IMR-90 (cell line): ENCODE measurements at regions not wholly inside any gene's neighbourhood (a gene's known extent, or its start where the extent isn't known, plus 50 kb on each side); places are given as distances from the start of the nearest gene placed in this dataset.

ENCODE experiments used
- ATAC-seq: fragments of 200-7000 bp; cut with Tn5 transposase; 2 replicates; pipeline ENCODE4 v1.9.1; 2020; ENCODE audit warnings: low read depth, mild to moderate bottlenecking, moderate library complexity
- BruUV-seq: library from RNA; stranded (reverse); fragments of 400-500 nt; replicated peaks from 2 replicates; lab custom pipeline; 2021; lab: Mats Ljungman, UMichigan
- CTCF ChIA-PET: fragments of 300-600 bp; formaldehyde crosslinking; extraction: SDS; loops from one replicate; lab custom pipeline; 2021; ENCODE audit warnings: antibody characterized with exemption; lab: Yijun Ruan, JAX
- POLR2A ChIA-PET: fragments of 300-600 bp; sonication (Branson Sonifier 250); formaldehyde crosslinking; loops from one replicate; lab custom pipeline; 2022; ENCODE audit warnings: antibody characterized with exemption; ENCODE audit not compliant: unreplicated experiment; lab: Charles Lee
- DNase-seq: peaks from one replicate; pipeline ENCODE4 v3.0.0; 2013
- H2AFZ ChIP-seq: replicated peaks from 2 replicates; pipeline ENCODE3; 2013; ENCODE audit warnings: low read length, mild to moderate bottlenecking; ENCODE audit not compliant: poor library complexity
- H2AK5ac ChIP-seq: 2 replicates; pipeline ENCODE4 v1.6.1; 2013; ENCODE audit warnings: low read depth, low read length, inconsistent platforms
- H2AK9ac ChIP-seq: replicated peaks from 2 replicates; pipeline ENCODE3; 2013; ENCODE audit warnings: mild to moderate bottlenecking, low read depth, low read length, moderate library complexity; ENCODE audit not compliant: poor library complexity
- H2BK120ac ChIP-seq: 2 replicates; pipeline ENCODE4 v1.6.1; 2013; ENCODE audit warnings: low read depth, low read length, inconsistent platforms
- H2BK15ac ChIP-seq: 3 replicates; pipeline ENCODE4 v1.6.1; 2013; ENCODE audit warnings: low read depth, low read length, inconsistent platforms
- H2BK20ac ChIP-seq: 2 replicates; pipeline ENCODE4 v1.6.1; 2013; ENCODE audit warnings: low read depth, mild to moderate bottlenecking, inconsistent platforms, low read length, moderate library complexity
- H2BK5ac ChIP-seq: 2 replicates; pipeline ENCODE4 v1.6.1; 2013; ENCODE audit warnings: mild to moderate bottlenecking, low read depth, low read length, inconsistent platforms; ENCODE audit not compliant: poor library complexity, severe bottlenecking
- H3K14ac ChIP-seq: replicated peaks from 2 replicates; pipeline ENCODE4 v1.6.1; 2013; ENCODE audit warnings: low read depth, low read length, inconsistent platforms
- H3K18ac ChIP-seq: 2 replicates; pipeline ENCODE4 v1.6.1; 2013; ENCODE audit warnings: low read depth, low read length, control low read depth
- H3K23ac ChIP-seq: 2 replicates; pipeline ENCODE4 v1.6.1; 2013; ENCODE audit warnings: low read depth, low read length, inconsistent platforms
- H3K27ac ChIP-seq: 2 replicates; pipeline ENCODE4 v1.5.1; 2013; ENCODE audit warnings: mild to moderate bottlenecking, control low read depth, low read length; ENCODE audit not compliant: insufficient read depth
- H3K27me3 ChIP-seq: 2 replicates; pipeline ENCODE4 v1.6.1; 2013; ENCODE audit warnings: low read length; ENCODE audit not compliant: control insufficient read depth, insufficient read depth
- H3K36me3 ChIP-seq: 2 replicates; pipeline ENCODE4 v1.6.1; 2013; ENCODE audit warnings: low read length, mixed read lengths; ENCODE audit not compliant: control insufficient read depth, insufficient read depth
- H3K4ac ChIP-seq: 2 replicates; pipeline ENCODE4 v1.6.1; 2013; ENCODE audit warnings: low read depth, low read length, inconsistent platforms
- H3K4me1 ChIP-seq: 2 replicates; pipeline ENCODE4 v1.6.1; 2013; ENCODE audit warnings: low read length, mixed read lengths; ENCODE audit not compliant: control insufficient read depth, insufficient read depth
- H3K4me2 ChIP-seq: 2 replicates; pipeline ENCODE4 v1.6.1; 2013; ENCODE audit warnings: low read depth, mild to moderate bottlenecking, control low read depth, low read length, moderate library complexity
- H3K4me3 ChIP-seq: 2 replicates; pipeline ENCODE4 v1.5.1; 2013; ENCODE audit warnings: low read depth, mild to moderate bottlenecking, control low read depth, low read length, moderate library complexity; ENCODE audit not compliant: insufficient read depth
- H3K56ac ChIP-seq: 2 replicates; pipeline ENCODE4 v1.6.1; 2013; ENCODE audit warnings: low read length, inconsistent platforms; ENCODE audit not compliant: insufficient read depth; ENCODE audit errors: extremely low read depth
- H3K79me1 ChIP-seq, 2 experiments: 2 replicates each; pipeline ENCODE4 v1.6.1; 2013; ENCODE audit warnings: low read length in 2 of 2, inconsistent platforms in 1 of 2, low read depth in 1 of 2
- H3K9ac ChIP-seq: 2 replicates; pipeline ENCODE4 v1.6.1; 2013; ENCODE audit warnings: low read depth, low read length, control low read depth
- H3K9me1 ChIP-seq: 2 replicates; pipeline ENCODE4 v1.6.1; 2013; ENCODE audit warnings: low read length, inconsistent platforms; ENCODE audit not compliant: insufficient read depth
- H3K9me3 ChIP-seq: 2 replicates; pipeline ENCODE4 v1.6.1; 2013; ENCODE audit warnings: low read length; ENCODE audit not compliant: control insufficient read depth, insufficient read depth
- H4K20me1 ChIP-seq: 2 replicates; pipeline ENCODE4 v1.6.1; 2013; ENCODE audit warnings: low read length, inconsistent platforms; ENCODE audit not compliant: insufficient read depth
- H4K5ac ChIP-seq: 2 replicates; pipeline ENCODE4 v1.6.1; 2013; ENCODE audit warnings: mild to moderate bottlenecking, low read depth, low read length, control low read depth
- H4K8ac ChIP-seq, 2 experiments: 2 replicates each; pipeline ENCODE4 v1.6.1; 2013; ENCODE audit warnings: low read depth in 2 of 2, low read length in 2 of 2, control low read depth in 1 of 2, inconsistent platforms in 1 of 2
- H4K91ac ChIP-seq: 2 replicates; pipeline ENCODE4 v1.6.1; 2013; ENCODE audit warnings: low read depth, low read length, inconsistent platforms; ENCODE audit not compliant: insufficient read depth
- BHLHE40 ChIP-seq: fragments of 150-350 bp; IDR thresholded peaks from 2 replicates; pipeline ENCODE4 v1.6.1; 2016; ENCODE audit warnings: mild to moderate bottlenecking, low read depth, low read length
- CEBPB ChIP-seq: IDR thresholded peaks from 2 replicates; pipeline ENCODE4 v1.6.1; 2012; ENCODE audit warnings: low read depth, low read length, improper control_type of control experiment
- CHD1 ChIP-seq: IDR thresholded peaks from 2 replicates; pipeline ENCODE4 v1.6.1; 2012; ENCODE audit warnings: low read depth, low read length, improper control_type of control experiment
- CTCF ChIP-seq: conservative IDR thresholded peaks from 2 replicates; pipeline ENCODE4 v1.5.1; 2012; ENCODE audit warnings: mild to moderate bottlenecking, low read depth, low read length, improper control_type of control experiment
- ELK1 ChIP-seq: fragments of 150-350 bp; IDR thresholded peaks from 2 replicates; pipeline ENCODE4 v1.6.1; 2016; ENCODE audit warnings: low read depth, mild to moderate bottlenecking, low read length, moderate library complexity, borderline replicate concordance
- MAFK ChIP-seq: IDR thresholded peaks from 2 replicates; pipeline ENCODE4 v1.6.1; 2012; ENCODE audit warnings: low read depth, low read length, improper control_type of control experiment
- MAZ ChIP-seq: IDR thresholded peaks from 2 replicates; pipeline ENCODE4 v1.6.1; 2012; ENCODE audit warnings: low read depth, mild to moderate bottlenecking, low read length, improper control_type of control experiment, moderate library complexity, borderline replicate concordance
- MXI1 ChIP-seq: IDR thresholded peaks from 2 replicates; pipeline ENCODE4 v1.6.1; 2012; ENCODE audit warnings: low read depth, mild to moderate bottlenecking, low read length, moderate library complexity, borderline replicate concordance
- NFE2L2 ChIP-seq: fragments of 150-350 bp; IDR thresholded peaks from 2 replicates; pipeline ENCODE4 v1.6.1; 2016; ENCODE audit warnings: low read depth, mild to moderate bottlenecking, low read length
- POLR2A ChIP-seq: IDR thresholded peaks from 2 replicates; pipeline ENCODE4 v1.6.1; 2012; ENCODE audit warnings: mild to moderate bottlenecking, low read depth, low read length
- RAD21 ChIP-seq: IDR thresholded peaks from 2 replicates; pipeline ENCODE4 v1.6.1; 2012; ENCODE audit warnings: low read length, improper control_type of control experiment
- RCOR1 ChIP-seq: IDR thresholded peaks from 2 replicates; pipeline ENCODE4 v1.6.1; 2012; ENCODE audit warnings: mild to moderate bottlenecking, low read length, improper control_type of control experiment; ENCODE audit not compliant: insufficient replicate concordance
- RFX5 ChIP-seq: IDR thresholded peaks from 2 replicates; pipeline ENCODE4 v1.8.0; 2012; ENCODE audit warnings: low read depth, mild to moderate bottlenecking, low read length, moderate library complexity
- SMC3 ChIP-seq: fragments of 150-350 bp; IDR thresholded peaks from 2 replicates; pipeline ENCODE4 v1.6.1; 2016; ENCODE audit warnings: low read depth, mild to moderate bottlenecking, antibody characterized with exemption, low read length, moderate library complexity
- USF2 ChIP-seq: fragments of 150-350 bp; IDR thresholded peaks from 2 replicates; pipeline ENCODE4 v1.6.1; 2017; ENCODE audit warnings: mild to moderate bottlenecking, antibody characterized with exemption, low read length, low read depth
- WGBS, 2 experiments: methylation state at CpG; one replicate each; pipeline versions ENCODE4 v1.1.5 to v1.1.7; 2013; ENCODE audit warnings: missing lambda C conversion rate in 2 of 2; ENCODE audit not compliant: insufficient read length in 1 of 2; ENCODE audit errors: extremely low coverage in 2 of 2; 5-methylcytosine and 5-hydroxymethylcytosine counted together
- dilution Hi-C: fragments of 300-500 bp; cut with HindIII; formaldehyde crosslinking; loops from one replicate; pipeline ENCODE4 v1.14.3; 2018; ENCODE audit warnings: low sequenced_read_pairs; ENCODE audit not compliant: unreplicated experiment
- in situ Hi-C: fragments of 300-500 bp; cut with MboI; formaldehyde crosslinking; loops from 3 replicates; pipeline ENCODE4 v1.14.3; 2019; ENCODE audit warnings: low sequenced_read_pairs, inconsistent platforms, mixed read lengths
- intact Hi-C: fragments of 100-400 bp; cut with micrococcal nuclease; formaldehyde crosslinking; loops from 2 replicates; pipeline ENCODE4 v1.10.0; 2022

- Histone ChIP-seq H3K18ac (no peak overlapping the region), H3K23ac (no peak overlapping the region), H2AK9ac (no peak overlapping the region), H2BK5ac (no peak overlapping the region), H3K9me1 (0 out of 2 replicates have a peak, but pooled peaks cover 5% of the 10 kb centered on the region), H2BK15ac (no peak overlapping the region), H4K91ac (no peak overlapping the region), H2BK120ac (no peak overlapping the region), H3K79me1 (no peaks in the 10 kb centered on the region), H3K9ac (no peak overlapping the region), H3K4me1 (no peaks in the 10 kb centered on the region; the same call in none of the 2 replicates), H3K4ac (no peak overlapping the region), H3K27me3 (no peaks in the 10 kb centered on the region), H3K4me2 (no peak overlapping the region), H3K14ac (no peak overlapping the region), H4K5ac (no peak overlapping the region), H3K4me3 (no peak overlapping the region), H2BK20ac (no peak overlapping the region), H3K27ac (no peak overlapping the region), H2AFZ (no peak overlapping the region), H2AK5ac (no peak overlapping the region), H3K56ac (no peak overlapping the region), H3K36me3 (no peaks in the 10 kb centered on the region), H4K8ac (no peak overlapping the region), H4K20me1 (no peaks in the 10 kb centered on the region), H3K9me3 (no peaks in the 10 kb centered on the region)
- no peak for ATAC-seq
- dilution Hi-C loops = no loop called here
- TF ChIP-seq CEBPB (no peak), RCOR1 (no peak), RAD21 (no peak), RFX5 (no peak), POLR2A (no peak), SMC3 (no peak), MAFK (no peak), USF2 (no peak), NFE2L2 (no peak), CHD1 (no peak), MXI1 (no peak), CTCF (no peak), BHLHE40 (no peak), MAZ (no peak), ELK1 (no peak)
- intact Hi-C loops = no loop called here
- WGBS, 2 experiments = no CpG with 5 or more reads among the region's 1 CpG
- no peak for DNase-seq
- ChIA-PET POLR2A (no interaction called here), CTCF (no interaction called here)
- in situ Hi-C loops = no loop called here
- no TSS peak for BruUV-seq
Measured at GRCh38 chr3:189003410-189003809, 168.4 kb upstream of the TPRG1 start.
